ENCODE measurements at regions not wholly inside any gene's neighbourhood (a gene's known extent, or its start where the extent isn't known, plus 50 kb on each side); places are given as distances from the start of the nearest gene placed in this dataset.

DNA sequence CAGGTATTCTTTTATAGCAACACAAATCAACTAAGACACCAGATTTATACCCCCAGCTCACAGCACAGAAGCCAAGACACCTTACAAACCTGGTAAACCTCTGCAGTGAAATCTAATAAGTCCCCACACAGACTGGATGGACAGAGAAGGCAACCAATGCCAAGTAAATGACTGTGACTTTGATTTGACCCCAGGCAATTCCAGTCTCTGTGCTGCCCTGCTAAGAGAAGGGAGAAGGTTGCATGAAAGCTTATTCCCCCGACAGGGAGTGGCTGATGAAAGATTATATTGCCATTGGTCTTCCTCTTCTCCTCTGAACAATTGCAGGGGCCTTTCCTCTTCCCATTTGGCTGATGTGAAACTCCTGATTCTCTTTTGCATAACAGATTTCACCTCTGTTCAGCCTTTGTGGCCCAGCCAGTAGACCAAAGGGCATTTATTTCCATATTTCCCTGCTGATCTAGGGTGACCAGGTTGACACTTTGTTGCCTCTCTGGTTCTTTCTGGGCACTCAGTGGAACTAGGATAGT is 107.6 kb downstream of the ADRB2 start (continued):
- TF ChIP-seq, protein P1, sequence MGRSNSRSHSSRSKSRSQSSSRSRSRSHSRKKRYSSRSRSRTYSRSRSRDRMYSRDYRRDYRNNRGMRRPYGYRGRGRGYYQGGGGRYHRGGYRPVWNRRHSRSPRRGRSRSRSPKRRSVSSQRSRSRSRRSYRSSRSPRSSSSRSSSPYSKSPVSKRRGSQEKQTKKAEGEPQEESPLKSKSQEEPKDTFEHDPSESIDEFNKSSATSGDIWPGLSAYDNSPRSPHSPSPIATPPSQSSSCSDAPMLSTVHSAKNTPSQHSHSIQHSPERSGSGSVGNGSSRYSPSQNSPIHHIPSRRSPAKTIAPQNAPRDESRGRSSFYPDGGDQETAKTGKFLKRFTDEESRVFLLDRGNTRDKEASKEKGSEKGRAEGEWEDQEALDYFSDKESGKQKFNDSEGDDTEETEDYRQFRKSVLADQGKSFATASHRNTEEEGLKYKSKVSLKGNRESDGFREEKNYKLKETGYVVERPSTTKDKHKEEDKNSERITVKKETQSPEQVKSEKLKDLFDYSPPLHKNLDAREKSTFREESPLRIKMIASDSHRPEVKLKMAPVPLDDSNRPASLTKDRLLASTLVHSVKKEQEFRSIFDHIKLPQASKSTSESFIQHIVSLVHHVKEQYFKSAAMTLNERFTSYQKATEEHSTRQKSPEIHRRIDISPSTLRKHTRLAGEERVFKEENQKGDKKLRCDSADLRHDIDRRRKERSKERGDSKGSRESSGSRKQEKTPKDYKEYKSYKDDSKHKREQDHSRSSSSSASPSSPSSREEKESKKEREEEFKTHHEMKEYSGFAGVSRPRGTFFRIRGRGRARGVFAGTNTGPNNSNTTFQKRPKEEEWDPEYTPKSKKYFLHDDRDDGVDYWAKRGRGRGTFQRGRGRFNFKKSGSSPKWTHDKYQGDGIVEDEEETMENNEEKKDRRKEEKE (IDR thresholded peaks at IDR 0.05; ENCODE audit: borderline replicate concordance in 1 of 2, control insufficient read depth in 1 of 2, low read depth in 2 of 2, low read length in 1 of 2) = no peak
- no peak for TF ChIP-seq DPF2 (IDR thresholded peaks at IDR 0.05)
- TF ChIP-seq CBX1 (IDR thresholded peaks at IDR 0.05; ENCODE audit: low read depth) = no peak
- no peak for TF ChIP-seq PML (IDR thresholded peaks at IDR 0.05; ENCODE audit: low read length)
- TF ChIP-seq NR1H2 (CRISPR knock-in tag; IDR thresholded peaks at IDR 0.05) = no peak

DNA sequence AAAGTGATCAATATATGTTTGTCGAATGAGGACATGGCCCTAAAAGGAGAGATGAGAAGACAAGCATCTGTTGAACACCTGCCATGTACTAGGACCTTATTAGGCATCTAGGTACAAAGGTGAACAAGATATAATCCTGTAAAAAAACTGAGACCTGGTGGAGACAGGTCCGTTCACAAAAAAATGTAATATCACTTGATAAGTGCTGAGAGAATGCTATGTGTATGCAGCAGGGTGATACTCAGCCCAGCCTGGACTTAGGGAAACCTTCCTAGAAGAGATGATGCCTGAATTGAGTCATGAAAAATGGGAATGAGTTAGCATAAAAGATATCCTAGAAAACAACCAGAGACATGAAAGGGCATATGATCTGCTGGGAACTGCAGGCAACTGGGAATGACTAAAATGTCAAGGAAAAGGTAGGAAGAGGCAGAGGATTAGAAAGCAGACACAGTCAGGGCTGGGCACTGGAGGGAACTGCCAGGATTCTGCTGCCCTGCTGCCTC is 108.5 kb downstream of the ADRB2 start:
- H3K9ac ChIP-seq (ENCODE audit: insufficient read depth in 1 of 2, low read depth in 2 of 2, low read length in 2 of 2) = no peak overlapping the region
- POLR2A ChIA-PET = no interaction called here
- no peak overlapping the region for H2AFZ ChIP-seq (ENCODE audit: low read depth, low read length)
- intact Hi-C loops (cut with micrococcal nuclease) = no loop called here
- CTCF ChIA-PET (ENCODE audit: low intra/inter-chr PET ratio) = no interaction called here
- no peaks in the 10 kb centered on the region for H3K9me1 ChIP-seq (ENCODE audit: control insufficient read depth, insufficient read depth, low read length)
- H3K4me1 ChIP-seq (replicated peaks in 1 of 2; ENCODE audit: control insufficient read depth in 2 of 2, insufficient read depth in 2 of 2, low read length in 2 of 2) = no peaks in the 10 kb centered on the region
- BruUV-seq (replicated peaks) = no TSS peak
- FAIRE-seq (no peak), DNase-seq (ENCODE audit: extremely low read depth in 1 of 4, low spot score in 3 of 4) (no peak), ATAC-seq (no peak)
- H3K4me2 ChIP-seq (ENCODE audit: insufficient read depth, low read length) = no peak overlapping the region
- H4K20me1 ChIP-seq (replicated peaks; ENCODE audit: control insufficient read depth, insufficient read depth, low read length) = no peaks in the 10 kb centered on the region
- no peaks in the 10 kb centered on the region for H3K36me3 ChIP-seq (ENCODE audit: control insufficient read depth, insufficient read depth, low read length)
- H3K27ac ChIP-seq (ENCODE audit: extremely low read depth, low read depth, low read length) = no peak overlapping the region
- no peaks in the 10 kb centered on the region for H3K79me2 ChIP-seq (ENCODE audit: control insufficient read depth, insufficient read depth, low read length)
- no peak overlapping the region for H3K4me3 ChIP-seq
- no peaks in the 10 kb centered on the region for H3K9me3 ChIP-seq (replicated peaks; ENCODE audit: control insufficient read depth, insufficient read depth, low read depth, low read length)
- no peaks in the 10 kb centered on the region; a peak in 1 of 5 replicates for H3K27me3 ChIP-seq (ENCODE audit: control insufficient read depth in 2 of 2, insufficient read depth in 2 of 2, low read length in 2 of 2)
- 0% methylated on average over 2 of the region's 2 CpGs for WGBS (ENCODE audit: insufficient coverage, low coverage, missing lambda C conversion rate)
- in situ Hi-C loops (cut with MboI) = no loop called here
- TF ChIP-seq SMARCB1 (IDR thresholded peaks at IDR 0.05; ENCODE audit: insufficient read length, low read depth) (no peak), CSDE1 (IDR thresholded peaks at IDR 0.05) (no peak), MCM2 (IDR thresholded peaks at IDR 0.05; ENCODE audit: low read depth) (no peak), ZNF146 (CRISPR knock-in tag; IDR thresholded peaks at IDR 0.05; ENCODE audit: unreplicated experiment) (no peak), HSF4 (CRISPR knock-in tag; IDR thresholded peaks at IDR 0.05; ENCODE audit: borderline replicate concordance) (no peak), KLF1 (tag; IDR thresholded peaks at IDR 0.05) (no peak), ZBTB1 (CRISPR knock-in tag; IDR thresholded peaks at IDR 0.05; ENCODE audit: borderline replicate concordance, low read depth) (no peak), ZFP30 (CRISPR knock-in tag; IDR thresholded peaks at IDR 0.05; ENCODE audit: borderline replicate concordance) (no peak), SPI1 (IDR thresholded peaks at IDR 0.05; ENCODE audit: borderline replicate concordance, low read depth, low read length) (no peak), MTA1 (IDR thresholded peaks at IDR 0.05; ENCODE audit: borderline replicate concordance) (no peak)
- TF ChIP-seq, protein P2, sequence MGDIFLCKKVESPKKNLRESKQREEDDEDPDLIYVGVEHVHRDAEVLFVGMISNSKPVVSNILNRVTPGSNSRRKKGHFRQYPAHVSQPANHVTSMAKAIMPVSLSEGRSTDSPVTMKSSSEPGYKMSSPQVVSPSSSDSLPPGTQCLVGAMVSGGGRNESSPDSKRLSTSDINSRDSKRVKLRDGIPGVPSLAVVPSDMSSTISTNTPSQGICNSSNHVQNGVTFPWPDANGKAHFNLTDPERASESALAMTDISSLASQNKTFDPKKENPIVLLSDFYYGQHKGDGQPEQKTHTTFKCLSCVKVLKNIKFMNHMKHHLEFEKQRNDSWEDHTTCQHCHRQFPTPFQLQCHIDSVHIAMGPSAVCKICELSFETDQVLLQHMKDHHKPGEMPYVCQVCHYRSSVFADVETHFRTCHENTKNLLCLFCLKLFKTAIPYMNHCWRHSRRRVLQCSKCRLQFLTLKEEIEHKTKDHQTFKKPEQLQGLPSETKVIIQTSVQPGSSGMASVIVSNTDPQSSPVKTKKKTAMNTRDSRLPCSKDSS (IDR thresholded peaks at IDR 0.05; ENCODE audit: low read depth, partially characterized antibody) = no peak
- TF ChIP-seq, protein P3, sequence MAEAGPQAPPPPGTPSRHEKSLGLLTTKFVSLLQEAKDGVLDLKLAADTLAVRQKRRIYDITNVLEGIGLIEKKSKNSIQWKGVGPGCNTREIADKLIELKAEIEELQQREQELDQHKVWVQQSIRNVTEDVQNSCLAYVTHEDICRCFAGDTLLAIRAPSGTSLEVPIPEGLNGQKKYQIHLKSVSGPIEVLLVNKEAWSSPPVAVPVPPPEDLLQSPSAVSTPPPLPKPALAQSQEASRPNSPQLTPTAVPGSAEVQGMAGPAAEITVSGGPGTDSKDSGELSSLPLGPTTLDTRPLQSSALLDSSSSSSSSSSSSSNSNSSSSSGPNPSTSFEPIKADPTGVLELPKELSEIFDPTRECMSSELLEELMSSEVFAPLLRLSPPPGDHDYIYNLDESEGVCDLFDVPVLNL (CRISPR knock-in tag; IDR thresholded peaks at IDR 0.05; ENCODE audit: low read depth) = no peak
